KMS-11 (cell line): ENCODE measurements at regions not wholly inside any gene's neighbourhood (a gene's known extent, or its start where the extent isn't known, plus 50 kb on each side); places are given as distances from the start of the nearest gene placed in this dataset.

Experiments
- H2AFZ ChIP-seq: fragments of 200-600 bp; sonication (generic); 2 replicates; pipeline ENCODE4 v1.6.1; 2016; ENCODE audit warnings: antibody characterized with exemption, mixed run types, low read depth
- H3K27ac ChIP-seq: fragments of 200-600 bp; sonication (generic); 2 replicates; pipeline ENCODE4 v1.6.1; 2016; ENCODE audit warnings: mild to moderate bottlenecking, mixed run types
- H3K27me3 ChIP-seq: fragments of 200-600 bp; sonication (generic); 2 replicates; pipeline ENCODE4 v1.6.1; 2017; ENCODE audit warnings: mild to moderate bottlenecking, low read depth, mixed run types, moderate library complexity; ENCODE audit not compliant: insufficient read depth
- H3K36me3 ChIP-seq: fragments of 200-600 bp; sonication (generic); 2 replicates; pipeline ENCODE4 v1.6.1; 2017; ENCODE audit warnings: mild to moderate bottlenecking, mixed run types; ENCODE audit not compliant: insufficient read depth
- H3K4me1 ChIP-seq: fragments of 200-600 bp; sonication (generic); 2 replicates; pipeline ENCODE4 v1.6.1; 2016; ENCODE audit warnings: mild to moderate bottlenecking, low read depth, mixed run types; ENCODE audit not compliant: poor library complexity, severe bottlenecking
- H3K4me2 ChIP-seq: fragments of 200-600 bp; sonication (generic); 2 replicates; pipeline ENCODE4 v1.7.0; 2016; ENCODE audit warnings: mild to moderate bottlenecking, mixed run types
- H3K4me3 ChIP-seq: fragments of 200-600 bp; sonication (generic); IDR thresholded peaks from 2 replicates; pipeline ENCODE4 v1.6.1; 2017; ENCODE audit warnings: low read depth, low read length, mixed read lengths; ENCODE audit not compliant: insufficient read depth
- H3K79me2 ChIP-seq: fragments of 200-600 bp; sonication (generic); 2 replicates; pipeline ENCODE4 v1.6.1; 2016; ENCODE audit warnings: low read depth, mixed run types; ENCODE audit not compliant: insufficient read depth
- H3K9ac ChIP-seq: fragments of 200-600 bp; sonication (generic); 2 replicates; pipeline ENCODE4 v1.6.1; 2016; ENCODE audit warnings: mild to moderate bottlenecking, mixed run types
- H4K20me1 ChIP-seq: fragments of 200-600 bp; sonication (generic); 2 replicates; pipeline ENCODE4 v1.6.1; 2016; ENCODE audit warnings: mild to moderate bottlenecking, mixed run types; ENCODE audit not compliant: insufficient read depth
- CTCF ChIP-seq: fragments of 200-600 bp; sonication (generic); conservative IDR thresholded peaks from 2 replicates; pipeline ENCODE4 v1.6.1; 2017; ENCODE audit warnings: low read depth, mild to moderate bottlenecking, antibody characterized with exemption, low read length, moderate library complexity, mixed read lengths

GRCh38 chr5:68950125-68950524, 143.7 kb upstream of the SLC30A5 start:
- Histone ChIP-seq H3K4me3 (no peak overlapping the region), H3K36me3 (no peaks in the 10 kb centered on the region), H3K4me2 (no peak overlapping the region), H4K20me1 (no peaks in the 10 kb centered on the region), H3K27me3 (no peaks in the 10 kb centered on the region), H3K27ac (no peak overlapping the region), H2AFZ (no peak overlapping the region), H3K79me2 (no peaks in the 10 kb centered on the region), H3K9ac (no peak overlapping the region), H3K4me1 (no peaks in the 10 kb centered on the region)
- TF ChIP-seq CTCF, result no peak

GRCh38 chr5:68950930-68951329, 142.9 kb upstream of the SLC30A5 start:
- Histone ChIP-seq H3K79me2 (no peaks in the 10 kb centered on the region), H4K20me1 (no peaks in the 10 kb centered on the region), H3K4me3 (no peak overlapping the region), H3K36me3 (no peaks in the 10 kb centered on the region), H2AFZ (no peak overlapping the region), H3K4me1 (no peaks in the 10 kb centered on the region), H3K27me3 (no peaks in the 10 kb centered on the region), H3K4me2 (no peak overlapping the region), H3K9ac (no peak overlapping the region), H3K27ac (no peak overlapping the region)
- TF ChIP-seq CTCF, result no peak

GRCh38 chr5:68953231-68953874, 140.5 kb upstream of the SLC30A5 start:
- Histone ChIP-seq H3K9ac (no peak overlapping the region), H3K36me3 (no peaks in the 10 kb centered on the region), H4K20me1 (no peaks in the 10 kb centered on the region), H3K27me3 (no peaks in the 10 kb centered on the region), H3K4me2 (no peak overlapping the region), H3K27ac (no peak overlapping the region), H3K79me2 (no peaks in the 10 kb centered on the region), H2AFZ (no peak overlapping the region), H3K4me1 (no peaks in the 10 kb centered on the region), H3K4me3 (no peak overlapping the region)
- TF ChIP-seq CTCF, result no peak

- H3K4me3 ChIP-seq, result no peak overlapping the region
- H2AFZ ChIP-seq, result no peak overlapping the region
- no peaks in the 10 kb centered on the region for H3K4me1 ChIP-seq
- H3K4me2 ChIP-seq, result no peak overlapping the region
- H3K36me3 ChIP-seq, result no peaks in the 10 kb centered on the region
- no peaks in the 10 kb centered on the region for H4K20me1 ChIP-seq
- H3K27me3 ChIP-seq, result no peaks in the 10 kb centered on the region
- H3K9ac ChIP-seq, result no peak overlapping the region
- TF ChIP-seq CTCF, result no peak
- H3K27ac ChIP-seq, result no peak overlapping the region
- no peaks in the 10 kb centered on the region for H3K79me2 ChIP-seq
Measured at GRCh38 chr5:68953875-68954617, 139.8 kb upstream of the SLC30A5 start.
